ENCODE measurements at regions not wholly inside any gene's neighbourhood (a gene's known extent, or its start where the extent isn't known, plus 50 kb on each side); places are given as distances from the start of the nearest gene placed in this dataset.
"Not testable (repeated sequence)": the region's sequence is repeated elsewhere in the genome, so short reads cannot be mapped to it uniquely, and the experiment has no call there.

- no peak for DNase-seq
These were observed 545.8 kb upstream of the ARRDC3 start for GRCh38 chr5:91928754-91929521.

GRCh38 chr5:91927439-91927838 is 544.3 kb upstream of the ARRDC3 start:
- Histone ChIP-seq H3K4me3 (no peak overlapping the region), H3K9me3 (no peaks in the 10 kb centered on the region), H3K4me1 (no peaks in the 10 kb centered on the region), H3K27ac (no peak overlapping the region), H3K27me3 (ENCODE audit: low read depth) (no peaks in the 10 kb centered on the region), H3K36me3 (no peaks in the 10 kb centered on the region)
- intact Hi-C loops (cut with DNase I), result no loop called here
- ATAC-seq (no peak), DNase-seq (no peak)
- TF ChIP-seq CTCF (IDR thresholded peaks at IDR 0.05), result no peak

More at GRCh38 chr5:91928754-91929521, 545.8 kb upstream of the ARRDC3 start:
- Histone ChIP-seq H3K27me3 (ENCODE audit: low read depth) (no peaks in the 10 kb centered on the region), H3K4me3 (no peak overlapping the region), H3K27ac (no peak overlapping the region), H3K4me1 (no peaks in the 10 kb centered on the region), H3K9me3 (no peaks in the 10 kb centered on the region), H3K36me3 (no peaks in the 10 kb centered on the region)
- intact Hi-C loops (cut with DNase I), result no loop called here
- no peak for ATAC-seq
- TF ChIP-seq CTCF (IDR thresholded peaks at IDR 0.05), result peak; percentile 43

- no peak overlapping the region for H3K4me3 ChIP-seq
- H3K27me3 ChIP-seq (ENCODE audit: low read depth), result no peaks in the 10 kb centered on the region
- no peaks in the 10 kb centered on the region for H3K4me1 ChIP-seq
- H3K36me3 ChIP-seq, result no peaks in the 10 kb centered on the region
- H3K9me3 ChIP-seq, result no peaks in the 10 kb centered on the region
- ATAC-seq (no peak), DNase-seq (no peak)
- TF ChIP-seq CTCF (IDR thresholded peaks at IDR 0.05), result no peak
- H3K27ac ChIP-seq, result no peak overlapping the region
- intact Hi-C loops (cut with DNase I), result no loop called here
These were observed 542.1 kb upstream of the ARRDC3 start for GRCh38 chr5:91925249-91925648.

GRCh38 chr5:91917037-91917814 is 534.1 kb upstream of the ARRDC3 start:
- intact Hi-C loops (cut with DNase I); ATAC-seq; H3K27me3 ChIP-seq (ENCODE audit: low read depth): not testable (repeated sequence)

GRCh38 chr5:91910655-91911054 is 527.5 kb upstream of the ARRDC3 start:
- ATAC-seq (no peak), DNase-seq (no peak)
- H3K4me3 ChIP-seq, result no peak overlapping the region
- intact Hi-C loops (cut with DNase I), result no loop called here
- H3K9me3 ChIP-seq, result no peaks in the 10 kb centered on the region
- no peaks in the 10 kb centered on the region for H3K4me1 ChIP-seq
- H3K27me3 ChIP-seq (ENCODE audit: low read depth), result no peaks in the 10 kb centered on the region
- H3K36me3 ChIP-seq, result no peaks in the 10 kb centered on the region
- no peak overlapping the region for H3K27ac ChIP-seq
- no peak for TF ChIP-seq CTCF (IDR thresholded peaks at IDR 0.05)

More at GRCh38 chr5:91917037-91917814, 534.1 kb upstream of the ARRDC3 start:
- not testable (repeated sequence) for DNase-seq, H3K27ac ChIP-seq, H3K36me3 ChIP-seq, H3K4me1 ChIP-seq, H3K9me3 ChIP-seq, H3K4me3 ChIP-seq

GRCh38 chr5:91910247-91910646 is 527.1 kb upstream of the ARRDC3 start:
- DNase-seq, result no peak
- no peak overlapping the region for H3K4me3 ChIP-seq
- TF ChIP-seq CTCF (IDR thresholded peaks at IDR 0.05), result no peak
- H3K36me3 ChIP-seq, result no peaks in the 10 kb centered on the region
- H3K27me3 ChIP-seq (ENCODE audit: low read depth), result no peaks in the 10 kb centered on the region
- H3K4me1 ChIP-seq, result no peaks in the 10 kb centered on the region
- no peaks in the 10 kb centered on the region for H3K9me3 ChIP-seq
- H3K27ac ChIP-seq, result no peak overlapping the region
- intact Hi-C loops (cut with DNase I), result no loop called here
- no peak for ATAC-seq

Measured in lower lobe of right lung (tissue), 2 donors.